HL-60 (cell line): ENCODE measurements at regions not wholly inside any gene's neighbourhood (a gene's known extent, or its start where the extent isn't known, plus 50 kb on each side); places are given as distances from the start of the nearest gene placed in this dataset.

Experiments
- CTCF ChIP-seq: IDR thresholded peaks from one replicate; pipeline ENCODE4 v1.5.1; 2011; ENCODE audit warnings: low read length, control low read depth, inconsistent platforms; ENCODE audit not compliant: insufficient read depth
- GABPA ChIP-seq: IDR thresholded peaks from 2 replicates; pipeline ENCODE4 v1.6.1; 2012; ENCODE audit warnings: low read depth
- POLR2AphosphoS5 ChIP-seq: IDR thresholded peaks from 2 replicates; pipeline ENCODE4 v1.6.1; 2012; ENCODE audit warnings: low read depth
- SPI1 ChIP-seq: IDR thresholded peaks from 2 replicates; pipeline ENCODE4 v1.6.1; 2012; ENCODE audit warnings: low read depth, mild to moderate bottlenecking, borderline replicate concordance
- TF ChIP-seq, protein P1 (sequence below): IDR thresholded peaks from 2 replicates; pipeline ENCODE4 v1.6.1; 2012; ENCODE audit warnings: low read depth; ENCODE audit not compliant: insufficient replicate concordance

GRCh38 chr10:128884033-128884425 is 583.0 kb upstream of the MGMT start:
- TF ChIP-seq CTCF, result no peak
- TF ChIP-seq POLR2AphosphoS5, result no peak
- no peak for TF ChIP-seq GABPA
- TF ChIP-seq, protein P1, sequence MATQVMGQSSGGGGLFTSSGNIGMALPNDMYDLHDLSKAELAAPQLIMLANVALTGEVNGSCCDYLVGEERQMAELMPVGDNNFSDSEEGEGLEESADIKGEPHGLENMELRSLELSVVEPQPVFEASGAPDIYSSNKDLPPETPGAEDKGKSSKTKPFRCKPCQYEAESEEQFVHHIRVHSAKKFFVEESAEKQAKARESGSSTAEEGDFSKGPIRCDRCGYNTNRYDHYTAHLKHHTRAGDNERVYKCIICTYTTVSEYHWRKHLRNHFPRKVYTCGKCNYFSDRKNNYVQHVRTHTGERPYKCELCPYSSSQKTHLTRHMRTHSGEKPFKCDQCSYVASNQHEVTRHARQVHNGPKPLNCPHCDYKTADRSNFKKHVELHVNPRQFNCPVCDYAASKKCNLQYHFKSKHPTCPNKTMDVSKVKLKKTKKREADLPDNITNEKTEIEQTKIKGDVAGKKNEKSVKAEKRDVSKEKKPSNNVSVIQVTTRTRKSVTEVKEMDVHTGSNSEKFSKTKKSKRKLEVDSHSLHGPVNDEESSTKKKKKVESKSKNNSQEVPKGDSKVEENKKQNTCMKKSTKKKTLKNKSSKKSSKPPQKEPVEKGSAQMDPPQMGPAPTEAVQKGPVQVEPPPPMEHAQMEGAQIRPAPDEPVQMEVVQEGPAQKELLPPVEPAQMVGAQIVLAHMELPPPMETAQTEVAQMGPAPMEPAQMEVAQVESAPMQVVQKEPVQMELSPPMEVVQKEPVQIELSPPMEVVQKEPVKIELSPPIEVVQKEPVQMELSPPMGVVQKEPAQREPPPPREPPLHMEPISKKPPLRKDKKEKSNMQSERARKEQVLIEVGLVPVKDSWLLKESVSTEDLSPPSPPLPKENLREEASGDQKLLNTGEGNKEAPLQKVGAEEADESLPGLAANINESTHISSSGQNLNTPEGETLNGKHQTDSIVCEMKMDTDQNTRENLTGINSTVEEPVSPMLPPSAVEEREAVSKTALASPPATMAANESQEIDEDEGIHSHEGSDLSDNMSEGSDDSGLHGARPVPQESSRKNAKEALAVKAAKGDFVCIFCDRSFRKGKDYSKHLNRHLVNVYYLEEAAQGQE, result no peak
- TF ChIP-seq SPI1, result no peak
